Neuronal stem cell (in vitro differentiated cells): ENCODE measurements at regions not wholly inside any gene's neighbourhood (a gene's known extent, or its start where the extent isn't known, plus 50 kb on each side); places are given as distances from the start of the nearest gene placed in this dataset.
A peak's percentile ranks its signal among the peaks of the same experiment; 100 is the strongest.
"Not testable (repeated sequence)": the region's sequence is repeated elsewhere in the genome, so short reads cannot be mapped to it uniquely, and the experiment has no call there.

Experiments used
- DNase-seq: peaks from one replicate; pipeline ENCODE4 v3.0.0-alpha.2; 2013; ENCODE audit warnings: low spot score
- H2AFZ ChIP-seq: one replicate; pipeline ENCODE4 v1.6.1; 2013; ENCODE audit warnings: mild to moderate bottlenecking, low read length, inconsistent platforms
- H2AK5ac ChIP-seq: 2 replicates; pipeline ENCODE4 v1.6.1; 2013; ENCODE audit warnings: low read depth, mild to moderate bottlenecking, inconsistent platforms, low read length, moderate library complexity, mixed read lengths
- H2BK120ac ChIP-seq: 2 replicates; pipeline ENCODE4 v1.6.1; 2013; ENCODE audit warnings: low read depth, mild to moderate bottlenecking, inconsistent platforms, low read length, moderate library complexity, mixed read lengths
- H2BK12ac ChIP-seq: one replicate; pipeline ENCODE4 v1.6.1; 2013; ENCODE audit warnings: low read length, inconsistent platforms
- H2BK15ac ChIP-seq: 2 replicates; pipeline ENCODE4 v1.6.1; 2013; ENCODE audit warnings: mild to moderate bottlenecking, low read length, inconsistent platforms, mixed read lengths
- H2BK5ac ChIP-seq: one replicate; pipeline ENCODE4 v1.6.1; 2013; ENCODE audit warnings: inconsistent platforms, mild to moderate bottlenecking, low read length, moderate library complexity
- H3K14ac ChIP-seq: one replicate; pipeline ENCODE4 v1.6.1; 2013; ENCODE audit warnings: low read length, inconsistent platforms
- H3K18ac ChIP-seq: 2 replicates; pipeline ENCODE4 v1.6.1; 2013; ENCODE audit warnings: low read length, inconsistent platforms
- H3K23ac ChIP-seq: 2 replicates; pipeline ENCODE4 v1.6.1; 2013; ENCODE audit warnings: low read depth, mild to moderate bottlenecking, mixed read lengths, low read length, inconsistent platforms; ENCODE audit not compliant: poor library complexity
- H3K27ac ChIP-seq: replicated peaks from 3 replicates; pipeline ENCODE4 v1.5.1; 2013; ENCODE audit warnings: low read length, inconsistent platforms
- H3K27me3 ChIP-seq, 3 experiments: 2 replicates each; pipeline ENCODE4 v1.6.1; 2013; ENCODE audit warnings: low read length in 3 of 3, mild to moderate bottlenecking in 2 of 3, inconsistent platforms in 1 of 3, low read depth in 1 of 3, mixed read lengths in 1 of 3, moderate library complexity in 1 of 3; ENCODE audit not compliant: control insufficient read depth in 3 of 3, insufficient read depth in 3 of 3
- H3K36me3 ChIP-seq, 2 donors: replicated peaks in 1 of 2; 2 replicates each; pipeline ENCODE4 v1.6.1; 2013; ENCODE audit warnings: low read length in 2 of 2; ENCODE audit not compliant: control insufficient read depth in 2 of 2, insufficient read depth in 2 of 2
- H3K4ac ChIP-seq: 2 replicates; pipeline ENCODE4 v1.6.1; 2013; ENCODE audit warnings: inconsistent platforms, mild to moderate bottlenecking, low read length, moderate library complexity
- H3K4me1 ChIP-seq, 2 donors: 1 replicate in 1 of 2; 2 replicates in 1 of 2; pipeline ENCODE4 v1.6.1; 2013; ENCODE audit warnings: low read length in 2 of 2, low read depth in 1 of 2; ENCODE audit not compliant: control insufficient read depth in 2 of 2, insufficient read depth in 1 of 2
- H3K4me2 ChIP-seq: one replicate; pipeline ENCODE4 v1.6.1; 2013; ENCODE audit warnings: mild to moderate bottlenecking, low read length, inconsistent platforms; ENCODE audit not compliant: insufficient read depth, poor library complexity, severe bottlenecking
- H3K4me3 ChIP-seq, 2 donors: 2 replicates each; pipeline ENCODE4 v1.5.1; 2013; ENCODE audit warnings: low read length in 2 of 2, mild to moderate bottlenecking in 2 of 2, inconsistent platforms in 1 of 2, moderate library complexity in 1 of 2
- H3K79me1 ChIP-seq: one replicate; pipeline ENCODE4 v1.6.1; 2013; ENCODE audit warnings: low read depth, mild to moderate bottlenecking, inconsistent platforms, low read length, moderate library complexity
- H3K9ac ChIP-seq: one replicate; pipeline ENCODE4 v1.6.1; 2013; ENCODE audit warnings: mild to moderate bottlenecking, low read depth, low read length, inconsistent platforms; ENCODE audit not compliant: poor library complexity
- H3K9me3 ChIP-seq, 2 donors: replicated peaks in 1 of 2; 2 replicates each; pipeline versions ENCODE3 to v1.6.1; 2013; ENCODE audit warnings: low read length in 2 of 2, mild to moderate bottlenecking in 2 of 2, inconsistent platforms in 1 of 2, low read depth in 1 of 2, mixed read lengths in 1 of 2, moderate library complexity in 1 of 2; ENCODE audit not compliant: control insufficient read depth in 2 of 2, insufficient read depth in 1 of 2
- H4K8ac ChIP-seq: one replicate; pipeline ENCODE4 v1.6.1; 2013; ENCODE audit warnings: low read depth, mild to moderate bottlenecking, inconsistent platforms, low read length, moderate library complexity
- H4K91ac ChIP-seq: one replicate; pipeline ENCODE4 v1.6.1; 2013; ENCODE audit warnings: low read length, low read depth, mild to moderate bottlenecking, inconsistent platforms; ENCODE audit not compliant: poor library complexity
- WGBS, 2 donors: extraction: QIAGEN DNeasy Blood & Tissue Kit; methylation state at CpG; one replicate each; pipeline ENCODE4 v1.1.7; 2013; ENCODE audit warnings: missing lambda C conversion rate in 2 of 2, mixed read lengths in 1 of 2; ENCODE audit not compliant: insufficient read length in 2 of 2, insufficient replicate concordance in 1 of 2; ENCODE audit errors: extremely low coverage in 2 of 2; 5-methylcytosine and 5-hydroxymethylcytosine counted together

DNA sequence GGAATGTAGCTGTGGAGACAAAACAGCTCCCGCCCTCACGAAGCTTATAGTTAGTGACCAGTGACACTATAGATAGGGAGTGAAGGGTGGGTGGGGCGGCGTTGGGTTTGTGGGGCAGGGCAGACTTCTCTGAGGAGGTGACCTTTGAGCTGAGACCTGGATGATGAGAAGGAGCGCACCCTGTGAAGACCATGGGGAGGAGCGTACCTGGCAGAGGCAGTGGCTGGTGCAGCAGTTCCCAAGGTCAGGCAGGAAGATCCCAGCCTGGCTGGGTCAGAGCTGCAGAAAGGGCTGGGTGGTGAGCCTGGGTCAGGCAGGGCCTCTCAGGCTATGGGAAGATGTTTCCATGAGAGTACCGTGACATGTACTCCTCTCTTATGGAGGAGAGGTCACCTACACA lies 135.0 kb upstream of the RCN1 start:
- Histone ChIP-seq H3K4me2 (no peak overlapping the region), H2AFZ (no peak overlapping the region), H3K4me1 (peaks cover 0 to 3% of the 10 kb centered on the region in 2 donors), H2BK12ac (no peak overlapping the region), H3K18ac (peak overlapping the region; percentile 79), H3K9me3 (no peaks in the 10 kb centered on the region), H3K27ac (no peak overlapping the region), H3K4ac (no peak overlapping the region), H2AK5ac (peak overlapping the region; percentile 16), H2BK15ac (no peak overlapping the region), H2BK5ac (no peak overlapping the region), H3K36me3 (no peaks in the 10 kb centered on the region), H4K8ac (no peak overlapping the region), H3K9ac (no peak overlapping the region), H2BK120ac (no peak overlapping the region), H3K27me3 (no peaks in the 10 kb centered on the region), H3K4me3 (no peak overlapping the region), H3K14ac (no peak overlapping the region), H3K79me1 (no peaks in the 10 kb centered on the region), H3K23ac (peak overlapping the region; percentile 14), H4K91ac (no peak overlapping the region)
- no peak for DNase-seq
- no CpG with 5 or more reads among the region's 7 CpGs for WGBS, 2 donors

DNA sequence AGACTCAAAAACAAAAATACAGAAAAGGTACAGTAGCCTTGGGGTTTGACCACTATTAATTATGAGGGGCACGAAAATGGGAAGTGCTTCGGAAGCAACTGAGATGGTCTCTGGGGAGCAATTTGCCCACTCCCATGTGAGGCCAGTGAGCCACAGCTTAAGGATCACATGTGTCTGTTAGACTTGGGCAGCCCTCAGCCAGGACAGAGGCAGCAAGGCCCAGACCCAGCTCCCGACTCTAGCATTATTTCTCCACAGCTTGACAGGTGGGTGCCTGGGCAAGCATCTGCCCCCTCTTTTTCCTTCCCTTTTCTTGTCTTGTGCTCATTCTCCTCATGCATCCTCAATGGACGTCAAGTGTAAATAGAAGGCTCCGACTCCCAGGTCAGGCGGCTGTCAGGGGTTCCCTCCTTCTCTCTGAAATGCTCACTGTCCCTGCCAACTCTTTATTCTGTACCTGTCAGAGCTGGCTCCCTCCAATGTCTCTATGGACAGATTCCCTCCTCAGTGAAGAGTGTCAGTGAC lies 137.0 kb upstream of the RCN1 start:
- H3K4me1 ChIP-seq = peaks cover 0 to 3% of the 10 kb centered on the region in 2 donors
- no peak overlapping the region for H4K8ac ChIP-seq
- H2BK12ac ChIP-seq = no peak overlapping the region
- H2AFZ ChIP-seq = no peak overlapping the region
- H3K9me3 ChIP-seq = no peaks in the 10 kb centered on the region
- no peak overlapping the region for H2AK5ac ChIP-seq
- H3K14ac ChIP-seq = no peak overlapping the region
- no peak for DNase-seq
- WGBS, 2 donors = no CpG with 5 or more reads among the region's 6 CpGs
- H3K27ac ChIP-seq = no peak overlapping the region
- no peaks in the 10 kb centered on the region for H3K27me3 ChIP-seq
- H3K4ac ChIP-seq = no peak overlapping the region
- no peak overlapping the region for H2BK120ac ChIP-seq
- H4K91ac ChIP-seq = no peak overlapping the region
- no peak overlapping the region for H3K9ac ChIP-seq
- H3K23ac ChIP-seq = no peak overlapping the region
- no peak overlapping the region for H3K18ac ChIP-seq
- no peaks in the 10 kb centered on the region for H3K79me1 ChIP-seq
- H3K4me2 ChIP-seq = no peak overlapping the region
- no peaks in the 10 kb centered on the region for H3K36me3 ChIP-seq
- no peak overlapping the region for H2BK15ac ChIP-seq
- H3K4me3 ChIP-seq = no peak overlapping the region
- H2BK5ac ChIP-seq = no peak overlapping the region

DNA sequence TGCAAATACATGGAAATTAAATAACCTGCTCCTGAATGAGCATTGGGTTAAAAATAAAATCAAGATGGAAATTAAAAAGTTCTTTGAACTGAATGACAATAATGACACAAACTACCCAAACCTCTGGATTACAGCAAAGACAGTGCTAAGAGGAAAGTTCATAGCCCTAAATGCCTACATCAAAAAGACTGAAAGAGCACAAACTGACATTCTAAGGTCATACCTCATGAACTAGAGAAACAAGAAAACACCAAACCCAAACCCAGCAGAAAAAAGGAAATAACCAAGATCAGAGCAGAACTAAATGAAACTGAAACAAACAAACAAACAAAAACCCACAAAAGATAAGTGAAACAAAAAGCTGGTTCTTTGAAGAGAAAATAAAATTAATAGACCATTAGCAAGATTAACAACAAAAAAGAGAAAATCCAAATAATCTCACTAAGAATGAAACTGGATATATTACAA lies 138.6 kb upstream of the PAX6 start:
- H2AK5ac ChIP-seq, H3K79me1 ChIP-seq, H3K18ac ChIP-seq, H3K27me3 ChIP-seq, H2BK15ac ChIP-seq, H3K9ac ChIP-seq, H3K36me3 ChIP-seq, H4K8ac ChIP-seq, H4K91ac ChIP-seq, H2AFZ ChIP-seq, H2BK120ac ChIP-seq, H3K23ac ChIP-seq, DNase-seq, H3K4ac ChIP-seq, H3K9me3 ChIP-seq, H3K4me2 ChIP-seq, H2BK5ac ChIP-seq, H3K4me3 ChIP-seq, H3K27ac ChIP-seq, H3K14ac ChIP-seq, H2BK12ac ChIP-seq, H3K4me1 ChIP-seq: not testable (repeated sequence)

DNA sequence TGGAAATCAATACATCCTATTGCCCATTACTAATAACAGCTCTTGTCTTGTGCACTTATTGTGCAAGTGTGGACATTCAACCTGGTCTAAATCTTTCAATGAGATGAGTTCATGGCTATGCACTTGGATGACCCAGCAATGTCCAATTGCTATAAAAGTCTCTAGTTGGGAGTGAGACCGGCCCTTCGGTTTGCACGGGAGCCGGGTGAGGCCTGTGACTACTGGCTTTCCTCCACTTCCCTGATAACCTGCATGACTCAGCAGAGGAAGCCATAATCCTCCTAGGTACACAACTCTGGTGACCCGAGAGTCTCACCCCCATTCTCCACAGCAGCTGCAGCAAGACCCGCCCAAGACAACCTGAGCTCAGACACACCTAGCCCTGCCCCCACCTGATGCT lies 135.9 kb upstream of the PAX6 start:
- H3K4me1 ChIP-seq = peaks cover 0 to 4% of the 10 kb centered on the region in 2 donors
- no peak overlapping the region for H2BK15ac ChIP-seq
- DNase-seq = no peak
- H4K91ac ChIP-seq = no peak overlapping the region
- no peaks in the 10 kb centered on the region for H3K36me3 ChIP-seq
- H2BK12ac ChIP-seq = no peak overlapping the region
- H2BK5ac ChIP-seq = no peak overlapping the region
- H3K27me3 ChIP-seq = no peaks in the 10 kb centered on the region
- no peak overlapping the region for H3K4me2 ChIP-seq
- no peak overlapping the region for H3K23ac ChIP-seq
- no peak overlapping the region for H3K14ac ChIP-seq
- WGBS, 2 donors = no CpG with 5 or more reads among the region's 6 CpGs
- H2AFZ ChIP-seq = no peak overlapping the region
- H3K9me3 ChIP-seq = no peaks in the 10 kb centered on the region
- H3K79me1 ChIP-seq = no peaks in the 10 kb centered on the region
- no peak overlapping the region for H3K27ac ChIP-seq
- H3K4ac ChIP-seq = no peak overlapping the region
- H3K4me3 ChIP-seq = no peak overlapping the region
- H2BK120ac ChIP-seq = no peak overlapping the region
- H3K18ac ChIP-seq = no peak overlapping the region
- H2AK5ac ChIP-seq = no peak overlapping the region
- no peak overlapping the region for H4K8ac ChIP-seq
- no peak overlapping the region for H3K9ac ChIP-seq
